NCI-H146 treated with DMSO at 0.1 percent for 48 hours (cell line): ENCODE measurements at regions not wholly inside any gene's neighbourhood (a gene's known extent, or its start where the extent isn't known, plus 50 kb on each side); places are given as distances from the start of the nearest gene placed in this dataset.

Source experiments
- DNase-seq: peaks from one replicate; lab custom pipeline; 2025; ENCODE audit not compliant: unreplicated experiment; lab: John Stamatoyannopoulos, UW

DNA sequence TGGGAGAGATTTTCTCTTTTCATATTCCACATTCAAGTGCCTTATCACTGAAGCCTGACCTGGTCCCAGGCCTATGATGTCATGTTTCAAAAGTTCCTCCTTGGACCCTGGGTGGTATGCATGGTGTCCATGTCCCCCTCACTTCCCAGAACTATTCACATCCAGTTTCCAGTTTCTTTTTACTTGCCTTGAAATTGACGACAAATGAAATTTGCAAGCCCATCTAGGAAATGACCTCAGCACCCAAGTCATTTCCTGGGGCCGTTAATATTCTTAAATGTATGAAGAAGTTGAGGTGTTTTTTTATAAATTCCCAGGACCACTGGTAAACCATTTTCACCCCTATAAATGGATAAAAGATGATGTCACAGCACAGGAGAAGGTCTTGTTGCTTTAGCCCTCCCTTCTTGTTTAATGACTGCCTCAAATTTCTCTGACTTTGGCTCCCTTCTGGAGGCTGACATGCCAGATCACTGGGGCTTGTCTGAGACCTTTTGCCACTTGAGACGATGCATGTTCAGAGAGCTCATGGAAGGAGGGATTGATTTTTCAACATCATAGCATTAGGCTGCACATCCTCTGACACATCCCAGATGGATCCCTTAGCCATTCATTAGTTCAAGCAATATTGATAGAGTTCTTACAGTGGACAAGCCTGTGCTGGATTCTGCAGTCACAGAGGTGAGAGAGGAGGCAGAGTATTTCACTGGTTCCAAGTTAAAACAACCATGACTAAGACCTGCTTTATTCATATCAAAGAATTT is 221.3 kb downstream of the PLPP3 start:
- no peak for DNase-seq

DNA sequence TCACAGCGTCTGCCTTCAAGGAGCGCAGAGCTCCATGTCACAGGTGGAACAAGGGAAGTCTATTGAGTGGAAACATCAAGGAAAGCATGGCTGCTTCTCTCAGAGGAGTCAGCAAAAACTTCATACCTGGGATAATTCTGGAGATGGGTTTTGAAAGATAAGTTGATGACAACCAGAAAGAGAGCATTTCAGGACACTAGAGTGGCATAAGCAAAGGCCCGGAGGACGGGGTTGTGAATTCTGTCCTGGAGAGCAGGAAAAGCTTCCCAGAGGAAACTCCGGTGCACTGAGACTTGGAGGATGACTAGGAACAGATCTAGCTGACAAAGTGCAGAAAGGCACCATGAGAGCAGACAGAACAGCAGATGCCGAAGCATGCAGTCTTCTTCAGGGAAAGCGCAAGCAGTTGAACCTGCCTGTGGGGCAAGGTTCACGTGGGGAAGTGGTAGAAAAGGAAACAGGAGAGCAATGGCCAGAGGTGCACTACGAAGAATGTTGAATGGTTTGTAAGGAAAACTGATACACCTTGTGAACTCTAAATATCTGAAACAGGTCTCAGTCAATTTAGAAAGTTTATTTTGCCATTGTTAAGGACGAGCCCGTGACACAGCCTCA is 222.9 kb downstream of the PLPP3 start:
- no peak for DNase-seq

DNA sequence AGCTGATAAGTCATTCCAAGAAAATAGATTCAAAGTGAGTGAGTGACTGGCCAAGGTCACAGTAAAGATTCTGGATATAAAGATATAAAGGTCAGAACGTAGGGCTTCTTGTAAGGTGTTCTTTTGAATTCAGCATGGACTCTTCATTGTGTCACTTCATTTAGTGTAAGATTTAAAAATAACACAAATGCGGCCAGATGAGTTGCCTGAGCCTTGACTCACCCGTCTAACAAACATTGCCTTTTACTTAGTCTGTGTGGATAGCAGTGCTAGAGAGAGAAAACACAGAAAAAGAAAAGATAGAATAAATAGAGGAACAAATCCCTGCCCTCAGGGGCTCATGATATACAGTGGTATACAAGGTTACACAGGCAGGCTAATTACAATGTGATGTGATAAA is 223.4 kb downstream of the PLPP3 start:
- no peak for DNase-seq

DNA sequence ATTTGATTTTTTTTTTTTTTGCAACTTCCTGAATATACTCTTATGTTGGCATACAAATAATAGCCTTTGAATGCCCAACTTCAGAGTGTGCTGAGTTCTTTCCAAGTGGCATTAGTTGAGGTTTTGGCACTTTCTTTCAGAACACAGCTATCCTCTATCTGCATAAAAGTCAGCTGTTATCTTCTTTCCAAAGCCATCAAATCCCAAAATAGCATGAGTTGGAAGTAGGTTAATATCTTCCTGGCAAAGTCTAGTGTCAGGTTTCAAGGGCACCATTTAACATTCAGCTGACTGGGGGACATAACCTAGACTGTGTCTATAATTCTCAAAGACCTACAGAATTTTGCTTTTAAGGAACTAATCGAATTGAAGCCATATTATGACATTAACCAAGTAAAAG is 223.9 kb downstream of the PLPP3 start:
- no peak for DNase-seq

DNA sequence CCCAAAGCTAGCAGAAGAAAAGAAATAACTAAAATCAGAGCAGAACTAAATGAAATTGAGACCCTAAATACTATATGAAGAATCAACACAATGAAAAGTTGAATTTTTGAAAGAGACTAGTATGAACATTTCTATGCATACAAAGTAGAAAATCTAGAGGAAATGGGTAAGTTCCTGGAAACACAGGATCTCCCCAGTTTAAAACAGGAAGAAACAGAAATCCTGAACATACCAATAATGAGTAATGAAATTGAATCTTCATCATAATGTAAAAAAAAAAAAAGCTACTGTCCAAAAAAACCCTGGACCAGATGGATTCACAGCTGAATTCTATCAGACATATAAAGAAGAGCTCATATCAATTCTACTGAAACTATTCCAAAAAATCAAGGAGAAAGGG is 233.5 kb downstream of the PLPP3 start:
- no peak for DNase-seq

DNA sequence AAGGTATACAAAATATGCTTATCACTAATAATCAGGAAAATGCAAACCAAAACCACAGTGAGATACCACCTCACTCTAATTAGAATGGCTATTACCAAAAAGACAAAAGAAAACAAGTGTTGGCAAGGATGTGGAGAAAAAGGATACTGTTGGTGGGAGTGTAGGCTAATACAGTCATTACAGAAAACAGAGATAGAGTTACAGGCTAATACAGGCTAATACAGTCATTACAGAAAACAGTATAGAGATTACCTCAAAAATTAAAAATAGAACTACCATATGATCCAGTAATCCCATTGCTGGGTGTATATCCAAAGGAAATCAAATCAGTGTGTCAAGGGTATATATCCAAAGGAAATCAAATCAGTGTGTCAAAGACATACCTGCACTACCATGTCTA is 238.4 kb downstream of the PLPP3 start:
- no peak for DNase-seq

DNA sequence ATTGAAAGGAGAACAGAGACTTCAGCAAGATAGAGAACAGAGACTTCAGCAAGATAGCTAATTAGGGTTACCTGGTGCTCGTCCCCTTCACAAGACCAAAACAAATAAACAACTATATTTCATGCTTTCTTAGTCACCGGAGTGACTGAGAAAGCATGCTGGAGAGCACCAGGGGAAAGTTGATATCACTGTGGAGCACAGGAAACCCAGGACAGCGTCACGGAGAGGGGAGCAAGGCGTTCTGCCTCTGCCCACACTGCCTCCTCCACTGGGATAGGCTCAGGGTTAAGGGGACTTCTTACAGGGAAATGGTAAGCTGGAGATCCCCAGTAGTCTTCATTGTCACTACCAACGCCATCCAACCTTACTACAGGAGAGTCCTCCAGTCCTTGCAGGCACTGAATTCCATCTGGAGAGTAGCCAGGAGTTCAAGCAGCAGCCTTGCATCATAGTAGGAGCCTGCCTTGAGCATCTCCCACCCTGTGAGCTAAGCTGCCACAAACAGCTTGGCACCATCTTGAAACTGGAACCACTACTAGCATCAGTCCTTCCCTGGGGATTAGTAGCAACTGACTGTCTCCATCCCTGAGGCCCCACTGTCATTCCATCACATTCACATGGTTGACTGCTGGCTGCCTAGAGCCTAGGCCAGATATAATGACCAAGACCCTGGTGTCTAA is 239.4 kb downstream of the PLPP3 start:
- DNase-seq, result no peak

DNA sequence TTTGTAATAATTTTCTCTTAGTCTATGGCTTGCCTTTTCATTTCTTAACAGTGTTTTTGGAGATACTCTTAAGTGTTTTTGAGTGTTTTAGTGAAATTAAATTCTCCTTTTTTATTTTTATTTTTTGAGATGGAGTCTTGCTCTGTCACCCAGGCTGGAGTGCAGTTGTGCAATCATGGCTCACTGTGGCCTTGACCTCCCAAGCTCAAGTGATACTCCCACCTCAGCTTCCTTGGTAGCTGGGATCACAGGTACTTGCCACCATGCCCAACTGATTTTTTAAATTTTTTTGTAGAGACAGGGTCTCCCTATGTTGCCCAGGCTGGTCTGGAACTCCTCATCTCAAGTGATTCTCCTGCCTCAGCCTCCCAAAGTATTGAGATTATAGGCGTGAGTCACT is 240.3 kb downstream of the PLPP3 start:
- DNase-seq, result no peak

DNA sequence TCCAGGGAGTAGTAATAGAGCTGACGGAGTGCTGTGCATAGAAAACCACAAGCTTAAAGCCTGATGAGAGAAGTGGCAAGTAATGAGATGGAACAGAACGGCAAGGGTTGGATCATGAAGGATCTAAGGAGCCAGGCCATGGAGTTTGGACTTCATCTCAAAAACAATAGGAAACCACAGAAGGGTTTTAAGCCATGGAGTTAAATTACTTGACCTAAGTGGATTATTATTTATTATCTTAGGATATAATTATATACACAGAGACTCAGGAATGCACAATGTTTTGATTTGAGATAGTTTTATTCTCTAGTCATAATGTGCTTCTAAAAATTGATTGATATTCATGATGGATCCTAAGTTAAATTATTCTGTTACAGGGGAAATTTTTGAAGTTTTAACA is 242.4 kb downstream of the PLPP3 start:
- no peak for DNase-seq

DNA sequence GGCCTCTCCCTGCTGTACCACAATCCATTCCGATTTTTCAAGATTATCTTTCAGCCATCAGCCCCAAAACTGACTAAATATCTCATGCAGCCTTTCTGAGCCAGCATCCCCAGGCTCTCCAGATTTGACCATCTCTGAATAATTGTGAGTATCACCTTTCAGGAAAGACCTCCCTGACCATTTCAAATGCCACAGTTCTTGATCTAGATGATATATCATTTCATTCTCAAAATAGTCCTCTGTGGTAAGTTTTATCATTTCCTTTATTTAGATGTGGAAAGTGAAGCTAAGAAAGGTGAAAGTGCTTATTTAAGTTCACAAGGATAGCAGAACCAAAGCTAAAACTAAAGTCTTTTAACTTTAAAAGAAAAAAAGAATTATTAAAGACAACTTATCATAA is 244.0 kb downstream of the PLPP3 start:
- DNase-seq, result no peak

DNA sequence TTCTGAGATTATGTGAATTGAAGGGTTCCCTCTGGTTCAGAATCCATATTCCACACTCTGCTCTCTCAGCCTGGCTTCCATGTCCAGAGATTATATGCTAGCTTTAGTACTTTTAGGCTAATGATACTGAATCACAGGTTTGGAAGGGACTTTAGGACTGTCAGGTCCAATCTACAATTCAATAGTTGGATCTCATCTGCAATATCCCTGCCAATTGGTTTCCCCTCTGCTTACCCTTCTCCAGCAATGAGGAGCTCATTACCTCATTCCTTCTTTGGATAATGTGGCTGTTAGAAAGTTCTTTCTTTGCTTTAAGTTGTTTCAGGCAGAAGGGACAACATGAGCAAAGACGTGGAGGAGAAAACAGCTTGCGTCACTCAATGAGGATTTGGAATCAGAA is 245.3 kb downstream of the PLPP3 start:
- no peak for DNase-seq

DNA sequence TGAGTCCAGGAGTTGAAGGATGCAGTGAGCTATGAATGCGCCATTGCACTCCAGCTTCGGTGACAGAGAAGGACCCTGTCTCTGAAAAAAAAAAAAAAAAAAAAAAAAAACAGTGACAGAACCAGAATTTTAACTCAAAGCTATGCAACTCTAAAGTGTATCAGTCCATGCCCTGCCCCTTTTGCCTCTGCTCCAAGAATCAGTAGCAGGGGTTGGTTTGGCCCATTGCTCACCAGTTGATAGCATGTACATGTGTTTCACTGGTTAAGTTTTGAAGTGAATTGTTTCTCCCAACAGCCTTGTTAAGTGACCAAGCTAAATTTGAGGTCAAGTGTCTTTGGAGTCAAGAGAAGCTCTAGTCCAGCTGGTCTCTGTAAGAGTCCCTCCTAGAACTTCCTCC is 245.9 kb downstream of the PLPP3 start:
- no peak for DNase-seq

DNA sequence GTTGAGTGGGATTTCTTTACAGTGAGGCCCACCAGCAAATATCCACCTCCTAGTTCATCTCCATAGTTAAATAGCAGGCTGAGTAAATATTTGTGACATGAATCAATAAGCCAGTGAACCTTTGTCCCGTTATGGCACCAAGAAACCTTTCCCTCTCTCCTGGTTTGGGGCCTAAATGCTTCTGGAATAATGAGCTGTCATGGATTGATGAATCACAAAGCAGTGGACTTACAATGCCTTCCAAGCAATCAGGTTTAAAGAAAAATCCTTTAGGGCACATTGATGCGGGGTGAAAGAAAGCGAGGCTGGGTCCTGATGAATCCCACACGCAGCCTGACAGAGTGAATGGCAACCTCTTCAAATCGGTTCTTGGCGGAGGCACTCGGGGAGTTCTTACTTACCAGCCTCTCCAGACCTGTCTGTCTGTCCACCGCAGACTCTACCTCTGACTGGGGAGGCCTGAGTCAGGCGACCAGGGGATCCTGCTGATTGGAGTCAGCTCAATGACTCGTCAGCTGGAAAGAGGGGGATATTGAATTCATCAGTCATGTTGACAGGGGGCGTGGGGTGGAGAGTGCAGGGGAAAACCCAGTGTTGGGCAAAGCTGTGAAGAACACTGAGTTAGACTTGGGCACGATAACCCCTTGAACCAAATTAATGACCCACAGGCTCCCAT is 247.3 kb downstream of the PLPP3 start:
- DNase-seq, result no peak

DNA sequence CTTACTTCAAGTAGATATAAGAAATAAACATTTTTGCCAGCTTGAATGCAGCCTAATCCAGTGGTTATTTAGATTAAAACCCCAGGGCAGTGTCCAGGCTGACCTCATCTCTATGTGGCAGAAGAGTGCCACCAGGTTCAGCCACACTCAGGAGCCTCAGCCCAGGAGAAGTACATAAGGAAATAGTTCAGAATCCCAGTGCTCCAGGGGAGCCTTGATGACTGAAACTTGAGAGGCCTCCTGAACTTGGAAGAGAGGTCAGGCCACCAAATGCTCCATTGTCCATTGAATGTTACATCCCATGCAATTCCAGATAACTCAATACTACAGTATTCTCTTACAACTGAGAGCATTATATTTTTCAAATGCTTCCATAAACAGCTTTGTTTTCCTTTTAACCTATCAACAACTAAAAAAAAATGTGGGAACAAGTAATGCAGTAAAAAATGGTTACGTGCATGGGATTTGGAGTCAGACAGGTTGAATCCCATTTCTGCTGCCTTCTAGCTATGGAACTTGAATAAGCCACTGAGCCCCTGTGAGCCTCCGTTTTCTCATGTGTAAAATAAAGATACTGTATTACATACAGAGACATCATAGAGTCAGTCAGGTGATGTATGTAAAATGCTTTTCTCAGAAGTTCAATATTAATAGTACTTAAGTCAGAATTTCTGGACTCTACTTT is 248.0 kb downstream of the PLPP3 start:
- DNase-seq, result no peak

DNA sequence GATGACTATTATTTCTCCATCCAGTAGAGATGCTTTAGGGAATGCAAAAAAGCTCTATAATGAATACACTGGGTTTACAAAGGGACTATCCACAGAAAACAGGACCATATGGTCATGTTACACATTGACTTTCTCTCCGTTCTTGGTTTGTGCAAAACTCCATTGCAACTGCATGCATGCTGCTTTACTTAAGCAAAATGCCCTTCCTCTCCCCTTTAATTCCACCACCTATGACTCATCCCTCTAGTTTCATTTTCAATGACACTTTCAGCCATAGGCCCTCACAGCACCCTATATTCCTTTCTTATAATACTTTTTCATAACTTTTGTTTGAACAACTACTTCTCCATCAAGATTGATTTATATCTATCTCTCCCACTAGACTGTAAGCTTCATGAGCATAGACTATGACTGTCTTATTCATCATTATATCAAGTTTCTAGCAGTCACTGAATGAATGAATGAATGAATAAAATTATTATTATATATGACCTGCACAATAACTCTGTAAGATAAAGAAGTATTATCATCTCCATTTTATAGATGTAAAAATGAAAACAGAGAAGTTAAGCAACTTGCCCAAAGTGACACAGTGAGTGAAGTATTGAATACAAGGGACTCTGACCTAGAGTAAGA is 248.9 kb downstream of the PLPP3 start:
- no peak for DNase-seq

DNA sequence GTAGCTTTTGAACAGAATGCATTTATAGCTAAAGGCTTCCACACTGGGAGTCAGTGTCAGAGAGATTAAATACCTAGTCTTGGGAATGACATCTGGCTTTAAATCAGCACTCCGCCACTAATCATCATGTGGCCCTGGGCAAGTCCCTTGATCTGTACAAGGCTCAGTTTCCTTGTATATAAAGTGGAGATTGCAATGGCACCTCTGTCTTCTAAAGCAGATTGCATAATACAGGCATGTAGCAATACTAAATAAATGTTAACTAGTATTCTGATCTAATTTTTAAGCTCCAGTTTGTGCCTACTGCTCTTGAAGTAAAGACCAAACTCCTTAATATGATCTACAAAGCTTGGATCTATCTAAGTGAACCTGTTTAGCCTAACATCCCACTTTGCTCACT is 249.4 kb downstream of the PLPP3 start:
- DNase-seq, result no peak

DNA sequence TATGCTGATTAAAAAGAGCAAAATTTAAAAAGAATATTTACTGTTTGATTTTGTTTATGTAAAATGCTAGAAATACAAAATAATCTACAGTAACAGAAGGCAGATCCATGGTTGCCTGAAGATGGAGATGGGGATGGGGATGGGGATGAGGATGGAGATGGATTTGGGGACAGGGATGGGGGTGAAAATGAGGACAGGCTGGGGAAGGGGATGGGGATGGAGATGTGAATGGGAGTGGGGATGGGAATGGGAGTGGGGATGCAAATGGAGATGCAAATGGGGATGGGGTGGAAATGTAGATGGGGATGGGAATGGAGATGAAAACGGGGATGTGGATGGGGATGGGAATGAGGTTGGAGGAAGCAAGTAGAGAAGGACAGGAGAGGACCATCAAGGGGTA is 252.2 kb downstream of the PLPP3 start:
- DNase-seq, result no peak

DNA sequence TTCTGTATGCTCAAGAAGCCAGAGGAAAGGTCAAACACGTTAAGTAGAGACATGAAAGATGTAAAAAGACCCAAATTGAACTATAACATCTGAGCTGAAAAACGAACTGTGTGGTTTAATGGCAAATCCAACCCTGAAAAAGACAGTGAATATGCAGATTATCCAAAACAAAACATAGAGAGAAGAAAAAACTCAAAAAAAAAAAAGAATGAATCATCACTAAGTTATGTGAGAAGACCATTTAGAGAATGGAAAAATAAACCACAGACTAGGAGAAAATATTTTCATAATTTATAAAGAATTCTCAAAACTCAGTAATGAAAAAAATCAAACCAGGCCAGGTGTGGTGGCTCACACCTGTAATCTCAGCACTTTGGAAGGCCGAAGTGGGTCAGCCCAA is 253.3 kb downstream of the PLPP3 start:
- no peak for DNase-seq

DNA sequence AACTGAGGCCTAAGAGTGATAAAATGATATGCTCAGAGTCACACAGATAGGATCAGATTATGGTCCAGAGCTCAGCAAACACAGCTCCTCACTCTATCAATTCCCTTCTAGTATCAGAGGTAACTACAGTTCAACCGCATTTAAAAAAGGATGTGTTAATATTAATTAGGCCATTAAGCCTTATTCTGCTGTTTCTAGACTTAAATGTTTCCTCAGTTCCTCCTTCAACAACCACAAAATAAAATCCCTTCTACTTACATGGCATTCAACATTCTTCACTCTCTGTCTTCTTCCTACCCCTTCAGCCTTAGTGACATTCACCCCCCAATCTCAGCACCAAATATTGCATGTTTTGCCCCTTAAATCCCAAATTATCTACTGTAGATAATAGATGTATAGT is 254.9 kb downstream of the PLPP3 start:
- DNase-seq, result no peak

DNA sequence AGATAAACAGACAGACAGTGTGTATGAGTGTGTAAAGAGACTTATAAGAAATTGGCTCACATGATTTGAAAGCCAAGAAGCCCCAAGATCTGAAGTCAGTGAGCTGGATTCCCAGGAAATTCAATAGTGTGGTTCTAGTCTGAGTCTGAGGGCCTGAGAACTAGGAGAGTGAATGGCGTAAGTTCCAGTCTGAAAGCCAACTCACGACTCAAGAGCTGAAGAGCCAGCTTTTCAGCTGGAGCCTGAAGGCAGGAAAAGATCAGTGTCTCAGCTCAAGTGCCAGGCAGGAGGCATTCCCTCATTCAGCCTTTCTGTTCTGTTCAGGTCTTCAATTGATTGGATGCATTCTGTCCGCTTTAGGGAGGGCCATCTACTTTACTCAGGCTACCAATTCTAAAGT is 257.2 kb downstream of the PLPP3 start:
- DNase-seq, result no peak

DNA sequence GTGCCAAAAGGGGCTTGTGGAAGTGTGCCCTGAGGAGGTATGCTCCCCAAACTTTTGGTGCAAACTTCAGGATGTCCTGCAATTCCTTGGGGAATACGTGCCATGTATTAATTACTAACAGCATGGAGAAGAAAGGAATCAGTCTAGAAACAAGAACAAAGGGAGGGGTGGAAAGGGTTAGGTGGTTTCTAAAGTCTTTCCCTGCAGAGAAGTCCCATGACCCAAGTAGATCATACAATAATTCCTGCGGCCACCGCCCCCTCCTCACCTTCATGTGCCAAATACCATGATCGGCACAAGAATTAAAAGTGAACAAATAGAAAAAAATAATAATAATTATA is 258.2 kb downstream of the PLPP3 start:
- no peak for DNase-seq
